Muscle of leg (tissue), 3 donors: ENCODE measurements at regions not wholly inside any gene's neighbourhood (a gene's known extent, or its start where the extent isn't known, plus 50 kb on each side); places are given as distances from the start of the nearest gene placed in this dataset.
A peak's percentile ranks its signal among the peaks of the same experiment; 100 is the strongest.

Experiments used
- DNase-seq: peaks from one replicate; pipeline ENCODE4 v3.0.0; 2013
- H3K27ac ChIP-seq: one replicate; pipeline ENCODE4 v1.5.1; 2013; ENCODE audit warnings: mild to moderate bottlenecking, low read length, control low read depth
- H3K27me3 ChIP-seq: one replicate; pipeline ENCODE4 v1.6.1; 2013; ENCODE audit warnings: low read length; ENCODE audit not compliant: control insufficient read depth, insufficient read depth
- H3K36me3 ChIP-seq: one replicate; pipeline ENCODE4 v1.6.1; 2013; ENCODE audit warnings: low read length; ENCODE audit not compliant: control insufficient read depth, insufficient read depth
- H3K4me1 ChIP-seq: one replicate; pipeline ENCODE4 v1.6.1; 2013; ENCODE audit warnings: low read length; ENCODE audit not compliant: control insufficient read depth, insufficient read depth
- H3K4me3 ChIP-seq: one replicate; pipeline ENCODE4 v1.5.1; 2013; ENCODE audit warnings: low read length, control low read depth
- H3K9me3 ChIP-seq: replicated peaks from 2 replicates; pipeline ENCODE4 v1.6.1; 2013; ENCODE audit warnings: low read depth, low read length; ENCODE audit not compliant: control insufficient read depth
- WGBS: methylation state at CpG from one replicate; pipeline ENCODE4 v1.1.5; 2013; ENCODE audit warnings: missing lambda C conversion rate; ENCODE audit not compliant: insufficient coverage; 5-methylcytosine and 5-hydroxymethylcytosine counted together

- no peak for DNase-seq
- Histone ChIP-seq H3K4me3 (no peak overlapping the region), H3K27me3 (no peaks in the 10 kb centered on the region), H3K27ac (no peak overlapping the region), H3K36me3 (no peaks in the 10 kb centered on the region), H3K9me3 (no peaks in the 10 kb centered on the region), H3K4me1 (no peaks in the 10 kb centered on the region)
- no CpG with 5 or more reads among the region's 3 CpGs for WGBS
Observed at GRCh38 chr10:83663918-83664317, 475.4 kb upstream of the GHITM start.

- WGBS = 87% methylated on average over 3 of the region's 3 CpGs
- DNase-seq = no peak
- Histone ChIP-seq H3K9me3 (no peaks in the 10 kb centered on the region), H3K4me3 (no peak overlapping the region), H3K27me3 (no peaks in the 10 kb centered on the region), H3K36me3 (no peaks in the 10 kb centered on the region), H3K27ac (no peak overlapping the region), H3K4me1 (no peaks in the 10 kb centered on the region)
Observed at GRCh38 chr10:83666762-83667161, 472.5 kb upstream of the GHITM start.

- no CpG with 5 or more reads among the region's 1 CpG for WGBS
- no peaks in the 10 kb centered on the region for H3K36me3 ChIP-seq
- no peaks in the 10 kb centered on the region for H3K4me1 ChIP-seq
- no peaks in the 10 kb centered on the region for H3K9me3 ChIP-seq
- no peak for DNase-seq
- H3K27me3 ChIP-seq = no peaks in the 10 kb centered on the region
- no peak overlapping the region for H3K4me3 ChIP-seq
- no peak overlapping the region for H3K27ac ChIP-seq
Observed at GRCh38 chr10:83667594-83667993, 471.7 kb upstream of the GHITM start.

GRCh38 chr10:83673316-83673715 is 466.0 kb upstream of the GHITM start:
- Histone ChIP-seq H3K27me3 (no peaks in the 10 kb centered on the region), H3K36me3 (no peaks in the 10 kb centered on the region), H3K4me3 (no peak overlapping the region), H3K27ac (no peak overlapping the region), H3K9me3 (no peaks in the 10 kb centered on the region), H3K4me1 (no peaks in the 10 kb centered on the region)
- no peak for DNase-seq
- WGBS = 52% methylated on average over 3 of the region's 3 CpGs

GRCh38 chr10:83677795-83678194 is 461.5 kb upstream of the GHITM start:
- peak; percentile 9 for DNase-seq
- Histone ChIP-seq H3K4me3 (no peak overlapping the region), H3K9me3 (no peaks in the 10 kb centered on the region), H3K27ac (no peak overlapping the region), H3K27me3 (no peaks in the 10 kb centered on the region), H3K36me3 (no peaks in the 10 kb centered on the region), H3K4me1 (no peaks in the 10 kb centered on the region)
- 43% methylated on average over 2 of the region's 4 CpGs for WGBS

- no peaks in the 10 kb centered on the region for H3K9me3 ChIP-seq
- H3K27me3 ChIP-seq = no peaks in the 10 kb centered on the region
- no peaks in the 10 kb centered on the region for H3K36me3 ChIP-seq
- H3K4me3 ChIP-seq = no peak overlapping the region
- WGBS = no CpG with 5 or more reads among the region's 3 CpGs
- H3K27ac ChIP-seq = no peak overlapping the region
- no peak for DNase-seq
- no peaks in the 10 kb centered on the region for H3K4me1 ChIP-seq
Observed at GRCh38 chr10:83678850-83679249, 460.5 kb upstream of the GHITM start.

- H3K36me3 ChIP-seq = no peaks in the 10 kb centered on the region
- no peak overlapping the region for H3K27ac ChIP-seq
- H3K9me3 ChIP-seq = no peaks in the 10 kb centered on the region
- DNase-seq = peak; percentile 15
- WGBS = no CpG with 5 or more reads among the region's 7 CpGs
- no peaks in the 10 kb centered on the region for H3K27me3 ChIP-seq
- H3K4me1 ChIP-seq = no peaks in the 10 kb centered on the region
- no peak overlapping the region for H3K4me3 ChIP-seq
Observed at GRCh38 chr10:83680470-83680891, 458.8 kb upstream of the GHITM start.

- Histone ChIP-seq H3K4me1 (no peaks in the 10 kb centered on the region), H3K4me3 (no peak overlapping the region), H3K9me3 (no peaks in the 10 kb centered on the region), H3K36me3 (no peaks in the 10 kb centered on the region), H3K27me3 (no peaks in the 10 kb centered on the region), H3K27ac (no peak overlapping the region)
- 100% methylated on average over 1 of the region's 2 CpGs for WGBS
- DNase-seq = no peak
Observed at GRCh38 chr10:83682414-83682813, 456.9 kb upstream of the GHITM start.

- no peaks in the 10 kb centered on the region for H3K36me3 ChIP-seq
- no peaks in the 10 kb centered on the region for H3K4me1 ChIP-seq
- no peaks in the 10 kb centered on the region for H3K9me3 ChIP-seq
- no peak overlapping the region for H3K27ac ChIP-seq
- H3K27me3 ChIP-seq = no peaks in the 10 kb centered on the region
- 76% methylated on average over 2 of the region's 5 CpGs for WGBS
- H3K4me3 ChIP-seq = no peak overlapping the region
- peak; percentile 5 for DNase-seq
Observed at GRCh38 chr10:83685458-83685857, 453.9 kb upstream of the GHITM start.

- no peak for DNase-seq
- H3K4me3 ChIP-seq = no peak overlapping the region
- WGBS = no CpG with 5 or more reads among the region's 2 CpGs
- no peaks in the 10 kb centered on the region for H3K9me3 ChIP-seq
- H3K27ac ChIP-seq = no peak overlapping the region
- H3K36me3 ChIP-seq = no peaks in the 10 kb centered on the region
- H3K4me1 ChIP-seq = no peaks in the 10 kb centered on the region
- H3K27me3 ChIP-seq = no peaks in the 10 kb centered on the region
Observed at GRCh38 chr10:83691791-83692596, 447.3 kb upstream of the GHITM start.

- Histone ChIP-seq H3K27me3 (no peaks in the 10 kb centered on the region), H3K27ac (no peak overlapping the region), H3K4me3 (no peak overlapping the region), H3K36me3 (no peaks in the 10 kb centered on the region), H3K9me3 (no peaks in the 10 kb centered on the region), H3K4me1 (no peaks in the 10 kb centered on the region)
- WGBS = no CpG with 5 or more reads among the region's 2 CpGs
- DNase-seq = no peak
Observed at GRCh38 chr10:83698899-83699298, 440.4 kb upstream of the GHITM start.
